ENCODE measurements at regions not wholly inside any gene's neighbourhood (a gene's known extent, or its start where the extent isn't known, plus 50 kb on each side); places are given as distances from the start of the nearest gene placed in this dataset.

DNA sequence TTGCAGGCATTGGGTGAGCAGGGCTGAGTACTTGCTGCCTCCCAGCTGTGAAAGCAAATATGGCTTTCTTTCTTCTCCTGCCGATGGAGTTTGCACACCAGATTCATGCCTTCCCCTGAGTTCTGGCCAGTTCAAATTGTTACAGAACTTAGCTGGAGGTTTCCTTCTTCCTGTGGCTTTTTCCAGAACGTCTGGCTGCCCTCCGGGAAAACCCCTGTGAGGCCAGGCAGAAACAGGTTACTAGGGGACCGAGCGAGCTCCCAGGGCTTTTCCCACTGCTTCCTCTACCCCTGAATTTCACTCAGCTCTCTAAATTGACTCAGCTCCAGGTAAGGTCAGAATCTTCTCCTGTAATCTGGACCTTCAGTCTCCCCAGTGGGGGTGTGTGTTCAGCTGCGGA is 482.4 kb downstream of the C4orf33 start:
- no peaks in the 10 kb centered on the region for H3K9me3 ChIP-seq (ENCODE audit: control insufficient read depth, insufficient read depth, low read length)
- H3K9ac ChIP-seq (ENCODE audit: low read depth, low read length): no peak overlapping the region
- H3K4me1 ChIP-seq (ENCODE audit: control insufficient read depth, insufficient read depth, low read length): no peaks in the 10 kb centered on the region
- H3K4me3 ChIP-seq (ENCODE audit: low read depth, low read length): no peak overlapping the region
- no peaks in the 10 kb centered on the region for H3K27me3 ChIP-seq (ENCODE audit: control insufficient read depth, insufficient read depth, low read length)
- no peaks in the 10 kb centered on the region for H3K36me3 ChIP-seq (ENCODE audit: control insufficient read depth, insufficient read depth, low read length)

- Histone ChIP-seq H3K4me3 (ENCODE audit: low read depth, low read length) (no peak overlapping the region), H3K9me3 (ENCODE audit: control insufficient read depth, insufficient read depth, low read length) (no peaks in the 10 kb centered on the region), H3K36me3 (ENCODE audit: control insufficient read depth, insufficient read depth, low read length) (no peaks in the 10 kb centered on the region), H3K27me3 (ENCODE audit: control insufficient read depth, insufficient read depth, low read length) (no peaks in the 10 kb centered on the region), H3K9ac (ENCODE audit: low read depth, low read length) (no peak overlapping the region), H3K4me1 (ENCODE audit: control insufficient read depth, insufficient read depth, low read length) (no peaks in the 10 kb centered on the region)
Measured at GRCh38 chr4:129581305-129581704, 485.4 kb downstream of the C4orf33 start.

GRCh38 chr4:129583868-129584267 is 487.9 kb downstream of the C4orf33 start:
- H3K36me3 ChIP-seq (ENCODE audit: control insufficient read depth, insufficient read depth, low read length): no peaks in the 10 kb centered on the region
- H3K9ac ChIP-seq (ENCODE audit: low read depth, low read length): no peak overlapping the region
- H3K9me3 ChIP-seq (ENCODE audit: control insufficient read depth, insufficient read depth, low read length): no peaks in the 10 kb centered on the region
- no peaks in the 10 kb centered on the region for H3K27me3 ChIP-seq (ENCODE audit: control insufficient read depth, insufficient read depth, low read length)
- no peak overlapping the region for H3K4me3 ChIP-seq (ENCODE audit: low read depth, low read length)
- no peaks in the 10 kb centered on the region for H3K4me1 ChIP-seq (ENCODE audit: control insufficient read depth, insufficient read depth, low read length)

GRCh38 chr4:129598582-129598981 is 502.6 kb downstream of the C4orf33 start:
- no peak overlapping the region for H3K4me3 ChIP-seq (ENCODE audit: low read depth, low read length)
- H3K9ac ChIP-seq (ENCODE audit: low read depth, low read length): no peak overlapping the region
- no peaks in the 10 kb centered on the region for H3K27me3 ChIP-seq (ENCODE audit: control insufficient read depth, insufficient read depth, low read length)
- no peaks in the 10 kb centered on the region for H3K4me1 ChIP-seq (ENCODE audit: control insufficient read depth, insufficient read depth, low read length)
- H3K9me3 ChIP-seq (ENCODE audit: control insufficient read depth, insufficient read depth, low read length): no peaks in the 10 kb centered on the region
- H3K36me3 ChIP-seq (ENCODE audit: control insufficient read depth, insufficient read depth, low read length): no peaks in the 10 kb centered on the region

- Histone ChIP-seq H3K36me3 (ENCODE audit: control insufficient read depth, insufficient read depth, low read length) (no peaks in the 10 kb centered on the region), H3K9me3 (ENCODE audit: control insufficient read depth, insufficient read depth, low read length) (no peaks in the 10 kb centered on the region), H3K4me1 (ENCODE audit: control insufficient read depth, insufficient read depth, low read length) (no peaks in the 10 kb centered on the region), H3K9ac (ENCODE audit: low read depth, low read length) (no peak overlapping the region), H3K27me3 (ENCODE audit: control insufficient read depth, insufficient read depth, low read length) (no peaks in the 10 kb centered on the region), H3K4me3 (ENCODE audit: low read depth, low read length) (no peak overlapping the region)
Measured at GRCh38 chr4:129600898-129601297, 504.9 kb downstream of the C4orf33 start.

DNA sequence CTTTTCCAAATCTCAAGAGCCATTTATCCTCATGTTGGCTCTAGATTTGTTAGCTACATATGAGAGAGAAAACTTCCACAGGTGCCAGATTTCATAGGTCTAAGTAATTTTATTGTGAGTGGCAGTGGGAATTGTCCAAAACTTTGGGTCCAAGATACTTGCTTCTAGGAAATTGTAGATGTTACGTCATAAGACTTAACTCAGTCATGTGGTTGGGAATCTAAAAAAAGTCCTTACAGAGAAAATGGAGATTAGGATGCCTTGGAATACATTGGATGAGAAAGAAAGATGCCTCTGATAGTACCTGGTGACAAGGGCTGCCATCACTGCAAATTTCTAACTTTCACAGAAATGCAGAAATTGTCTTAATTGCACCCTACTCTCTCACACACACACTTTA is 506.5 kb downstream of the C4orf33 start:
- Histone ChIP-seq H3K4me3 (ENCODE audit: low read depth, low read length) (no peak overlapping the region), H3K9ac (ENCODE audit: low read depth, low read length) (no peak overlapping the region), H3K9me3 (ENCODE audit: control insufficient read depth, insufficient read depth, low read length) (no peaks in the 10 kb centered on the region), H3K36me3 (ENCODE audit: control insufficient read depth, insufficient read depth, low read length) (no peaks in the 10 kb centered on the region), H3K4me1 (ENCODE audit: control insufficient read depth, insufficient read depth, low read length) (no peaks in the 10 kb centered on the region), H3K27me3 (ENCODE audit: control insufficient read depth, insufficient read depth, low read length) (no peaks in the 10 kb centered on the region)

DNA sequence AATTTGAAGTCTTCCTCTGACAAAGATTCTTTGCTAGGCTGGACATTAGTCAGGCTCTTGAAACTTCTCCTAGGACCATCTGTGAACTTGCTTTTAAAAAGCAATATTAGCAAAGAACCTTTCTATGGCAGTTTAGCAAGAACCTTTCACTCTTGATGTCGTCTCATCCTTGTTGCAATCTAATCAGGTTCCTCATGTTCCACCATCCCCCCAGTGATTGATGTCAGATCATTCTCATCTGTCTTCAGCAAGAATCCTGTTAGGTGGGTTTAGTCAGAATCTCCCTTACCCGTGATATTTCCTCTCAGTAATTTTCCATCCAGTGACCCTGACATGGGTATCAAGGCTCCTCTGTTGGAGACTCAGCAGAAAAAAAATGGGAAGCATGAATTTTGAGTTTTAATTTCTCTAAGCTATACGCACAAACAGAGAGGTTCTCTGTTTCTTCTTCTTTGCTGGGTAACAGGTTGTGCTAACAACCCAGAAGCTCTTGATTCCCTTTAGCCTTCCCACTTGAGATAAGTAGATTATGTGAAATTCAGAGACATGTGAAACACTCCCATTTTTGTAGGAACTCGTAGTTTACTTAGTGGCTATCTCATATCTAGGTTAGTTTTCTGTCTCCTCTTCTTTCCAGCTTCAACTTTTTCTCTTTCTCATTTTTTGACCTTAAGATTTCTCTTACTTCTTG is 507.4 kb downstream of the C4orf33 start:
- Histone ChIP-seq H3K4me3 (ENCODE audit: low read depth, low read length) (no peak overlapping the region), H3K9ac (ENCODE audit: low read depth, low read length) (no peak overlapping the region), H3K27me3 (ENCODE audit: control insufficient read depth, insufficient read depth, low read length) (no peaks in the 10 kb centered on the region), H3K9me3 (ENCODE audit: control insufficient read depth, insufficient read depth, low read length) (no peaks in the 10 kb centered on the region), H3K4me1 (ENCODE audit: control insufficient read depth, insufficient read depth, low read length) (no peaks in the 10 kb centered on the region), H3K36me3 (ENCODE audit: control insufficient read depth, insufficient read depth, low read length) (no peaks in the 10 kb centered on the region)

- H3K4me3 ChIP-seq (ENCODE audit: low read depth, low read length): no peak overlapping the region
- H3K9ac ChIP-seq (ENCODE audit: low read depth, low read length): no peak overlapping the region
- no peaks in the 10 kb centered on the region for H3K36me3 ChIP-seq (ENCODE audit: control insufficient read depth, insufficient read depth, low read length)
- H3K9me3 ChIP-seq (ENCODE audit: control insufficient read depth, insufficient read depth, low read length): no peaks in the 10 kb centered on the region
- H3K27me3 ChIP-seq (ENCODE audit: control insufficient read depth, insufficient read depth, low read length): no peaks in the 10 kb centered on the region
- H3K4me1 ChIP-seq (ENCODE audit: control insufficient read depth, insufficient read depth, low read length): no peaks in the 10 kb centered on the region
Measured at GRCh38 chr4:129604632-129605255, 508.8 kb downstream of the C4orf33 start.

GRCh38 chr4:129614611-129615010 is 518.7 kb downstream of the C4orf33 start:
- Histone ChIP-seq H3K9me3 (ENCODE audit: control insufficient read depth, insufficient read depth, low read length) (no peaks in the 10 kb centered on the region), H3K36me3 (ENCODE audit: control insufficient read depth, insufficient read depth, low read length) (no peaks in the 10 kb centered on the region), H3K27me3 (ENCODE audit: control insufficient read depth, insufficient read depth, low read length) (no peaks in the 10 kb centered on the region), H3K9ac (ENCODE audit: low read depth, low read length) (no peak overlapping the region), H3K4me3 (ENCODE audit: low read depth, low read length) (no peak overlapping the region), H3K4me1 (ENCODE audit: control insufficient read depth, insufficient read depth, low read length) (no peaks in the 10 kb centered on the region)

DNA sequence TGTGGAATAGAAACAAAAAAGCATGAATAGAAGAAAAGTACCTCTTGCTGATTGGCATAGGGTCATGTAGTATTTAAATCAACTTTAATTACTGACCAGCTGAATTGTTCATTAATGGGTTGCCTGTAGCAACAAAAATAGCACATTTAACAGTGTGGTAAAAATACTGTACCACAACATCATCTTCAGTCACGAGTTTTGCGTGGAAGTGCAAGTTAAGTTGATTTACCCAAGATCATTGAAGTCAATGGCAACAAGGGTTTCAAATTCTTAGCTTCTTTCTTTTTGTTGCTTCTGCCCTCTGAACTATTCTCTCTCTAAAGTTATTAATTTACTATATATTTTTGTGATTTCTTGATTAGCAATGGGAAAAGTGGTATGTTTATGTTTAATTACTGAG is 526.6 kb downstream of the C4orf33 start:
- Histone ChIP-seq H3K4me3 (ENCODE audit: low read depth, low read length) (no peak overlapping the region), H3K9me3 (ENCODE audit: control insufficient read depth, insufficient read depth, low read length) (no peaks in the 10 kb centered on the region), H3K4me1 (ENCODE audit: control insufficient read depth, insufficient read depth, low read length) (no peaks in the 10 kb centered on the region), H3K36me3 (ENCODE audit: control insufficient read depth, insufficient read depth, low read length) (no peaks in the 10 kb centered on the region), H3K27me3 (ENCODE audit: control insufficient read depth, insufficient read depth, low read length) (no peaks in the 10 kb centered on the region), H3K9ac (ENCODE audit: low read depth, low read length) (no peak overlapping the region)

DNA sequence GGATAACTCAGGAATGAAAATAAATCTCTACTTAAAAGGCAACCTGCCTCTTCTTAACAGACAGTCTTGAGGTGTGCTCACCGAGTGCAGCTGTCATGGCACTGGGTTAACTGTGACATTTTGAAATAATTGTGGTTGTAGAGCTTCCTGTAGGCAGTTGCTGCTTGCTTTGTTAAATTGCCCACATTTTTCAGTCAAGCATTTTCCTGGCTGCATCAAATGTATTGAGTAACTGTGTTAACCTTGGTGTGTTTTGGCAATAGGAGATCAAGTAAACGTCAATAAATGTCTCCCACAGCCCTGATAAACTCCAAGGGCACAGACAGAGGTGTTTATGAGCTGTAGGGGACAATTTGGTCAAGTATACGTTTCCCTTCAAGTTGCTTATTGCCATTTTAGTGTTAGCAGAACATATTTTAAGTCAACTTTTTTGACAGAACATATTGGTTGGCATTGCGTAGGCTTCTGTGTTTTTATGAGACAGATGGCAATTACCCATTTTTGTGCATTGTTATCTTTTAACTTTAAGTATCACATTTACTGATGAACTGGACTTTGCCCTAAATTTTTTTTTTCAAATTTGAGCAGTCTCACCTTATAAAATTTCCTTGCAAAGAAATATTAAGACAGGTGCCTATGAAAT is 527.4 kb downstream of the C4orf33 start:
- no peaks in the 10 kb centered on the region for H3K4me1 ChIP-seq (ENCODE audit: control insufficient read depth, insufficient read depth, low read length)
- no peaks in the 10 kb centered on the region for H3K9me3 ChIP-seq (ENCODE audit: control insufficient read depth, insufficient read depth, low read length)
- H3K9ac ChIP-seq (ENCODE audit: low read depth, low read length): no peak overlapping the region
- no peak overlapping the region for H3K4me3 ChIP-seq (ENCODE audit: low read depth, low read length)
- H3K27me3 ChIP-seq (ENCODE audit: control insufficient read depth, insufficient read depth, low read length): no peaks in the 10 kb centered on the region
- no peaks in the 10 kb centered on the region for H3K36me3 ChIP-seq (ENCODE audit: control insufficient read depth, insufficient read depth, low read length)

DNA sequence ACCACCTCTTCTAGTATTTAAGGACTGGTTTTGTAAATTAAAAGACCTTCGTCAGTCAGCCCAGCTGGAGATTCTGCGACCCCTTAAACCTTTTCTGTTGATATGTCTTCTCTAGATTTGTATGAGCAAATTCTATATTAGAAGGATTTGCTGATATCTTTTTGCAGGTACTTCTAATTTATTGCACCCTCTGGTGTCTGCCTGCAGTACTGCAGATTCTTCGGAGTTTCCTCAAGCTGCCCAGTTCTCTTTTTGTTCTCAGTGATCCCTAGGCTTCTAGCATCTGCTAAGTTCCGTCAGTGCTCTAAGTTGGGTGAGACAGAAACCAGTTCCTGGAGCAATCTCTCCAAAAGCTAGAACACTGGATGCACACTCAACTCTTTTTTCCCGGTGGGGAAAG is 545.2 kb downstream of the C4orf33 start:
- no peak overlapping the region for H3K4me3 ChIP-seq (ENCODE audit: low read depth, low read length)
- no peaks in the 10 kb centered on the region for H3K9me3 ChIP-seq (ENCODE audit: control insufficient read depth, insufficient read depth, low read length)
- H3K4me1 ChIP-seq (ENCODE audit: control insufficient read depth, insufficient read depth, low read length): no peaks in the 10 kb centered on the region
- no peak overlapping the region for H3K9ac ChIP-seq (ENCODE audit: low read depth, low read length)
- H3K27me3 ChIP-seq (ENCODE audit: control insufficient read depth, insufficient read depth, low read length): no peaks in the 10 kb centered on the region
- no peaks in the 10 kb centered on the region for H3K36me3 ChIP-seq (ENCODE audit: control insufficient read depth, insufficient read depth, low read length)

Measured in iPS-15b (cell line).